Activated naive CD4-positive, alpha-beta T cell treated with anti-CD3 and anti-CD28 coated beads for 36 hours (primary cell): ENCODE measurements at regions not wholly inside any gene's neighbourhood (a gene's known extent, or its start where the extent isn't known, plus 50 kb on each side); places are given as distances from the start of the nearest gene placed in this dataset.

Source experiments
- CTCF ChIA-PET: fragments of 350-600 bp; sonication (Branson Sonifier 250); formaldehyde crosslinking; loops from one replicate; lab custom pipeline; 2021; ENCODE audit warnings: antibody characterized with exemption; lab: Charles Lee
- DNase-seq: peaks from one replicate; pipeline ENCODE4 v3.0.0-alpha.2; 2020
- H3K27ac Mint-ChIP-seq: one replicate; pipeline ENCODE4 v1.8.0; 2021; ENCODE audit warnings: mild to moderate bottlenecking, mixed read lengths
- H3K27me3 Mint-ChIP-seq: one replicate; pipeline ENCODE4 v1.8.0; 2021; ENCODE audit warnings: low read depth, mixed read lengths
- H3K36me3 Mint-ChIP-seq: one replicate; pipeline ENCODE4 v1.8.0; 2021; ENCODE audit warnings: low read depth, mixed read lengths
- H3K4me1 Mint-ChIP-seq: one replicate; pipeline ENCODE4 v1.8.0; 2021; ENCODE audit warnings: low read depth, mixed read lengths
- H3K4me3 Mint-ChIP-seq: one replicate; pipeline ENCODE4 v1.8.0; 2021; ENCODE audit warnings: mild to moderate bottlenecking, moderate library complexity, mixed read lengths
- H3K9me3 Mint-ChIP-seq: one replicate; pipeline ENCODE4 v1.8.0; 2021; ENCODE audit warnings: mixed read lengths
- intact Hi-C: fragments of 100-400 bp; cut with micrococcal nuclease; formaldehyde crosslinking; loops from one replicate; pipeline ENCODE4 v1.15.1; 2023

- CTCF ChIA-PET, result no interaction called here
- H3K4me1 Mint-ChIP-seq, result no peaks in the 10 kb centered on the region
- H3K27ac Mint-ChIP-seq, result no peak overlapping the region
- H3K4me3 Mint-ChIP-seq, result no peak overlapping the region
- intact Hi-C loops, result no loop called here
- DNase-seq, result no peak
- H3K36me3 Mint-ChIP-seq, result no peaks in the 10 kb centered on the region
- H3K27me3 Mint-ChIP-seq, result no peaks in the 10 kb centered on the region
- H3K9me3 Mint-ChIP-seq, result peaks cover 6% of the 10 kb centered on the region
Measured at GRCh38 chr5:84667576-84667975, 282.9 kb upstream of the EDIL3 start.

GRCh38 chr5:84650429-84650828, 265.7 kb upstream of the EDIL3 start:
- CTCF ChIA-PET, result no interaction called here
- Mint-ChIP-seq H3K36me3 (no peaks in the 10 kb centered on the region), H3K27ac (no peak overlapping the region), H3K9me3 (no peaks in the 10 kb centered on the region), H3K4me3 (no peak overlapping the region), H3K27me3 (no peaks in the 10 kb centered on the region), H3K4me1 (no peaks in the 10 kb centered on the region)
- intact Hi-C loops, result no loop called here
- no peak for DNase-seq

DNA sequence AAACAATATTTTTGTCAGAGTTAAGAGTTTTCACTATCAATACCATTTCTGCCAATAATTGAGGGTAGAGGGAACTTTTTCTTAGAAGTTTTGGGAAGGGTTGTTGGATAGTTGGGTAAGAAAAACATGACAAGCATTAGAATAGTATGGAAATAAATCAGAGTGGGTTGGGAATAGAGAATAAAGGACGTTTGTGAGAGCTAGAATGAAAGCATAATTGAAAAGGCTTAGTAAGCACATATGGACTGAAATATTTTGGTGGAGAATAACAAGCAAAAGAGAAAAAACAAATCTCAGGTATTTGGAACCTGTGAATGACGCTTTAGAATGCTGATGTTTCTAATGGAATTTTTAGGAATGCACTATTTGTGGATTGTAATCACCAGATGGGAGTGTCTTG, 262.9 kb upstream of the EDIL3 start:
- Mint-ChIP-seq H3K36me3 (no peaks in the 10 kb centered on the region), H3K9me3 (no peaks in the 10 kb centered on the region), H3K27ac (no peak overlapping the region), H3K4me1 (no peaks in the 10 kb centered on the region), H3K4me3 (no peak overlapping the region), H3K27me3 (no peaks in the 10 kb centered on the region)
- intact Hi-C loops, result no loop called here
- no peak for DNase-seq
- CTCF ChIA-PET, result no interaction called here

DNA sequence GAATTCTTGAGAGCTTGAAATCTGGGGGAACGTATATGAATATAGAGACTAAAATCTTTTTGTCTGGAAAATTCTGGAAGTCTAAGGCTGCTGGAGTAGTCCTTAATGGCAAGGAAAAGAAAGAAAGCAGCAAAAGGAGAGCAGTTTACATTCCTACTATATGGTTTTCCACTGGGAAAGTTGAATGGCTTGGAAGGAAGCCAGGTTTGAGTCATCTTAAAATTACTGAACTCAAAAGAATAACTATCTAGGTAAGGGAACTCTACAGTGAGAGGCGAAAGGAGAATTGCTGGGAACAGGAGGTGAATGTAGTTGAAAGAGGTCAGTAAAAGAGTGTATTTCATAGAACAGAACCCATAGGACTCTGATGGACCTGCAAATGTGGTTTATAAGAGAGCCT, 258.1 kb upstream of the EDIL3 start:
- Mint-ChIP-seq H3K4me1 (no peaks in the 10 kb centered on the region), H3K36me3 (no peaks in the 10 kb centered on the region), H3K27me3 (no peaks in the 10 kb centered on the region), H3K27ac (no peak overlapping the region), H3K9me3 (no peaks in the 10 kb centered on the region), H3K4me3 (no peak overlapping the region)
- CTCF ChIA-PET, result no interaction called here
- intact Hi-C loops, result no loop called here
- no peak for DNase-seq

GRCh38 chr5:84642324-84642723, 257.6 kb upstream of the EDIL3 start:
- CTCF ChIA-PET, result no interaction called here
- Mint-ChIP-seq H3K36me3 (no peaks in the 10 kb centered on the region), H3K27me3 (no peaks in the 10 kb centered on the region), H3K27ac (no peak overlapping the region), H3K4me3 (no peak overlapping the region), H3K4me1 (no peaks in the 10 kb centered on the region), H3K9me3 (no peaks in the 10 kb centered on the region)
- no peak for DNase-seq
- intact Hi-C loops, result no loop called here

- CTCF ChIA-PET, result no interaction called here
- no peaks in the 10 kb centered on the region for H3K27me3 Mint-ChIP-seq
- DNase-seq, result no peak
- H3K9me3 Mint-ChIP-seq, result no peaks in the 10 kb centered on the region
- no peaks in the 10 kb centered on the region for H3K4me1 Mint-ChIP-seq
- no peaks in the 10 kb centered on the region for H3K36me3 Mint-ChIP-seq
- no peak overlapping the region for H3K27ac Mint-ChIP-seq
- H3K4me3 Mint-ChIP-seq, result no peak overlapping the region
- intact Hi-C loops, result no loop called here
Measured at GRCh38 chr5:84637662-84638375, 253.1 kb upstream of the EDIL3 start.

GRCh38 chr5:84635235-84636055, 250.8 kb upstream of the EDIL3 start:
- CTCF ChIA-PET, result no interaction called here
- no peak overlapping the region for H3K27ac Mint-ChIP-seq
- no peak for DNase-seq
- H3K9me3 Mint-ChIP-seq, result no peaks in the 10 kb centered on the region
- H3K36me3 Mint-ChIP-seq, result no peaks in the 10 kb centered on the region
- no peaks in the 10 kb centered on the region for H3K4me1 Mint-ChIP-seq
- intact Hi-C loops, result no loop called here
- H3K4me3 Mint-ChIP-seq, result no peak overlapping the region
- no peaks in the 10 kb centered on the region for H3K27me3 Mint-ChIP-seq

DNA sequence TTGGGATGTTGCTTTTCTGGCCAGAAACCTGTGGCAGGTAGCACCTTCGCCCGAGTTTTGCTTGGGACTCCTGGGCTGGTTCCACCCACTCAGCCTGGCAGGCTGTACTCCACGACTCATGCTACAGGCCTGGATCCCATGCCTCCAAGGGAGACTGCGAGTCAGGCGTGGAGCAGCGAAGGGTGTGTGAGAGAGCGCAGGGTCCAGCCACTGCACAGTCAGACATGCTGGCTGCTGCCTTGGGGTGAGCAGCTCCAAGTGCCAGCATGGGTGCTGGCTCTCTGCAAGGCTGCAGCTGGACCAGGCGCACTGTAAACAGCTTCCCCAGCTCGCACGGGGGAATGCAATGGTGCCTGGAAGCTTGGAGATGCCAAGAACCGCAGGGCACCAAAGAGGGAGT, 249.6 kb upstream of the EDIL3 start:
- no peak for DNase-seq
- Mint-ChIP-seq H3K4me1 (no peaks in the 10 kb centered on the region), H3K9me3 (no peaks in the 10 kb centered on the region), H3K27me3 (no peaks in the 10 kb centered on the region), H3K27ac (no peak overlapping the region), H3K36me3 (no peaks in the 10 kb centered on the region), H3K4me3 (no peak overlapping the region)
- CTCF ChIA-PET, result no interaction called here
- intact Hi-C loops, result no loop called here

DNA sequence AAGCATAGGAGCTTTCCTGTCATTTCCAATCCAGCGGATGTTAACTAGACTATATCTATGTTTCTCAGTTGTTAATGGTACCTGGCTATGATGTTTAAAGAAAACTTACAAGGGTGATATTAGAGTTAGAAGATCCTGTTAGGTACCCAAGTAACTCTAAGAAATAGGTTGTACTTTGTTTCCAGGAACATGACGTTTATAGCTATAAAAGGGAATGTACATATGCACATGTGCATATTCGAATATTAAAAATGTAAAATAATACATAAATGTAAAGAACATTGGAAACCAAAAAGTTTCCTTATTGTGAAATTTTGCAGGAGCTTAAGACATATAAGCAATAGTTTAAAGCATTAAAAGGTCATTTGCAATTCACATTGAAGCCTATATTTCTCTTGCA, 247.7 kb upstream of the EDIL3 start:
- Mint-ChIP-seq H3K27ac (no peak overlapping the region), H3K36me3 (no peaks in the 10 kb centered on the region), H3K27me3 (no peaks in the 10 kb centered on the region), H3K9me3 (no peaks in the 10 kb centered on the region), H3K4me1 (no peaks in the 10 kb centered on the region), H3K4me3 (no peak overlapping the region)
- no peak for DNase-seq
- intact Hi-C loops, result no loop called here
- CTCF ChIA-PET, result no interaction called here

GRCh38 chr5:84628918-84629317, 244.2 kb upstream of the EDIL3 start:
- Mint-ChIP-seq H3K27me3 (no peaks in the 10 kb centered on the region), H3K4me1 (peaks cover 4% of the 10 kb centered on the region), H3K36me3 (no peaks in the 10 kb centered on the region), H3K4me3 (no peak overlapping the region), H3K27ac (no peak overlapping the region), H3K9me3 (no peaks in the 10 kb centered on the region)
- DNase-seq, result no peak
- intact Hi-C loops, result no loop called here
- CTCF ChIA-PET, result interaction anchor here (0.7 kb wide), 1 partner anchor 220 kb away, joined by 3 read pairs; no protein-coding TSS in a partner anchor

GRCh38 chr5:84623019-84623418, 238.3 kb upstream of the EDIL3 start:
- intact Hi-C loops, result no loop called here
- Mint-ChIP-seq H3K4me1 (peaks cover 7% of the 10 kb centered on the region), H3K9me3 (no peaks in the 10 kb centered on the region), H3K36me3 (no peaks in the 10 kb centered on the region), H3K4me3 (no peak overlapping the region), H3K27me3 (no peaks in the 10 kb centered on the region), H3K27ac (no peak overlapping the region)
- no peak for DNase-seq
- CTCF ChIA-PET, result no interaction called here

DNA sequence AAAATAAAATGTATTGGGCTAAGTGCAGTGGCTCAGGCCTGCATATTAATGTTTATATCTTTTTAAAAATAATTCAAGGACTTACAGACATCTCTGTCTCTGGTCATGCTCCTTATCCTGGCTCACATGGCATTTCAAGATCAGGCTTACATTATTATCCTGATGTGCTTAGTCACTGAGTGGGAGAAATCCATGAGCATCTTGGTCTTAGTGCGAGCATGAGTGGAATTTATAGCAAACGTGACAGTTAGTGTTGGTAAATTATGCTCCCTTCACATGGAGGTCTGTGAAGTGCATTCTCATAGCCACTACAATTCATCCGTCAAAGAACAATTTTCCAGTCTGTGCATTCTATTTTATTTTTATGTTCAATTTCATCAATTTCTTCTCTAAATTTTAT, 237.8 kb upstream of the EDIL3 start:
- Mint-ChIP-seq H3K27ac (no peak overlapping the region), H3K4me1 (peaks cover 7% of the 10 kb centered on the region), H3K4me3 (no peak overlapping the region), H3K27me3 (no peaks in the 10 kb centered on the region), H3K9me3 (no peaks in the 10 kb centered on the region), H3K36me3 (no peaks in the 10 kb centered on the region)
- intact Hi-C loops, result no loop called here
- DNase-seq, result no peak
- CTCF ChIA-PET, result no interaction called here

DNA sequence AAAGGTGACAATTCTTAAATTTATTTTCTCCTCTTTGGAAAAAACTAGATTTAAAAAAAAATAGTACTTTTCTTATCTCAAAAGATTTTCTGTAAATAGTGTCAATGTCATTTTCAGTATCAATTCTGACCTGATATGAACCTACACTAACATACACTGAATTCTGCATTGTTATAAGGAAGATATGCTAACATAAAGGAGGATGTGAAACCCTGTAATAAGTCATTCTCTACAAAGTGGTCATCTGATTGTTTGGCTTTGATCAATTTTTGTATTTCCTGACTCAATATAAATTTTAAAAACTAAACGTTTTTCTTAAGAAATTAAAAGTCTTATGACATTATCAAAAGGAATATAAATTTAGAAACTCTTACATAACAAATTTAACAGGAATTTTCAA, 233.6 kb upstream of the EDIL3 start:
- no peak for DNase-seq
- H3K4me1 Mint-ChIP-seq, result peaks cover 2% of the 10 kb centered on the region
- H3K9me3 Mint-ChIP-seq, result no peaks in the 10 kb centered on the region
- no peaks in the 10 kb centered on the region for H3K36me3 Mint-ChIP-seq
- CTCF ChIA-PET, result no interaction called here
- intact Hi-C loops, result no loop called here
- no peak overlapping the region for H3K27ac Mint-ChIP-seq
- H3K4me3 Mint-ChIP-seq, result no peak overlapping the region
- no peaks in the 10 kb centered on the region for H3K27me3 Mint-ChIP-seq
